ENCODE measurements at regions not wholly inside any gene's neighbourhood (a gene's known extent, or its start where the extent isn't known, plus 50 kb on each side); places are given as distances from the start of the nearest gene placed in this dataset.
"Not testable (repeated sequence)": the region's sequence is repeated elsewhere in the genome, so short reads cannot be mapped to it uniquely, and the experiment has no call there.

DNA sequence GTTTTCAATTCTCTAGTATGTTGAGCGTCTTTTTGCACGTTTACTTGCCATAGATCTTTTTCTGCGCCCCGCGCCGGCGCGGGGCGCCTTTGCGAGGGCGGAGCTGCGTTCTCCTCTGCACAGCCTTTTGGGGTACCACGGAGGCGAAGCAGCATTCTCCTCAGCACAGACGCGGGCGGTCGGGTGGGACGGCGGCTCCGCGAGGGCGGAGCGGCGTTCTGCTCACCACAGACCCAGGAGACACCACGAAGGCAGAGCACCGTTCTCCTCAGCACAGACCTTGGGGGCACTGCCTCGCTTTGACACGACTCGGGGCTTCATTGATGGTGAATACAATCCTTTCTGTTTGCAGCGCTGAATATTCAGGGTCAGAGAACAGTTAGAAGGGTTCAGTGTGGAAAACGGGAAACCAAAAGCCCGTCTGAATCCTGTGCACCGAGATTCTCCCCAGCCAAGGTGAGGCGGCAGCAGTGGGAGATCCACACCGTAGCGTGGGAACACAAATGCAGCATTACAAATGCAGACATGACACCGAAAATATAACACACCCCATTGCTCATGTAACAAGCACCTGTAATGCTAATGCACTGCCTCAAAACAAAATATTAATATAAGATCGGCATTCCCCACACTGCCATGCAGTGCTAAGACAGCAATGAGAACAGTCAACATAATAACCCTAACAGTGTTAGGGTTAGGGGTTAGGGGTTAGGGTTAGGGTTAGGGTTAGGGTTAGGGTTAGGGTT is 190.7 kb upstream of the VIPR2 start:
- not testable (repeated sequence) for DNase-seq

DNA sequence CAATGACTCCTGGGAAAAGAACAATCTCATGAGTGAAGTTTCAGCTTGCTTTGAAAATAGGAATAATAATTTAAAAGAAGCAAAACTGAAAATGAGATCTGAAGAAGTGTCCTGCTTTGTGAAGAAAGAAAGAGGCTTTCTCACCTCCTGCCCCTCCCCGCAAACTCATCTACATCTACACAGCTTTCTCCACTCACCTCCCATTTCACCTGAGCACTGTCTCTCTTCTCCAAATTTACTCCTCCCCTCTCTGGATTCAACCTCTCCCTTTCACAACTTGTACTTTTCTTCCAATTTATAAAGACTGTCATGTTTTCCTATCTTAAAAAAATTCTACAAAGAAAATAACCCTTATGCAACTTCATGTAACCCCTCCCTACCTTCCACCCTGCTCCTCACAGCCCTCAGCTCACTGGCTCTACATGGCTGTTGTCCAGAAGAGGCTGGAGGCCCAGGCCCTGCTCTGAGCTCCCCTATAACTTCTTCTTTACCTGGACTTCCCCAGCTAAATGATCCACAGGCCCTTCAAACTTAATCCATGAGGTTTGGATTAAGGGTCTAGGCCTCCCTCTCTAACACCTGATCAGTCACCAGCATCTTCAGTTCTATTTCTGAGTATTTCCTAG is 188.3 kb upstream of the VIPR2 start:
- not testable (repeated sequence) for DNase-seq

DNA sequence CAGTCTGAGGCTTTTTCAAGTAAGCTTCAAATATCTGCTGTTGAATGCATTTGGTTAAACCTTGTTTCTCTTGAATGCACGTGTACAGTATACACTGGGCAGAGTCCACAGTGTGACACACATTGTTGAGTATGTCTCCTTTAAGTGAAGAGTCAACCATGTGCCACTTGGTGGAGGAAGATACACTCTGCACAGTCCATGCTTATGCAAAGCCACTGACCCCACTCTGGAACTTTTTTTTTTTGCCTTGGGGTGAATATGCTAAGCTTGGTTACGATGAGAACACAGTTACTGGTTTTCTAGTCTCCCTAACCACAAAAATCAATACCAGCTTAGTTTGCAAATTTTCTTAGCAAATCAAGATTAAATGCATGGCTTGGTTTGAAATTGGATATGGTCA is 186.8 kb upstream of the VIPR2 start:
- no peak for DNase-seq

DNA sequence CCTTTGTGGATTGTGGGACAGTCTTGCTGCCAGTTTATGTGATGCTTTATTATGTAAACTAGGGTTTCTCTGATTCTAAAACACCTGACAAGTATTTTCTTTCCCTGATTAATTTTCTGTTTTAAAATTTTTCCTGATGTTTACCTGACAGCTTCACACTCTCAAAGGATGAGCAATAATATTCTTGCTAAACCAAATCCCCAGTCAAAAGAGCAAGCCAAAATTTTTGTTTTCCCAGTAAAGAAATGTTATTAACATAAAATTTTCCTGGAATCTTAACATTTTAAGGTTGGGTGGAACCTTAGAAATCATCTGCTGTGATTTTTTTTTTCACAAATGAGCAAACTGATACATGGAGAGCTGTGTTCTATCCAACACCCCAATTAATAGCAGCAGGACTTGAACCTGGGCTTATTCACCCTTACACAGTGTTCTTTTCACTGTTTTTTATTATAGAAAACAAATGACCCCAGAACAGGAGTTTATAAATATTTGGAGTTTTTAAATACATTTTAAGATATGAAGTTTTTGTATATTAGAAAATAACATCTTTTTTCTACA is 185.2 kb upstream of the VIPR2 start:
- DNase-seq: no peak

DNA sequence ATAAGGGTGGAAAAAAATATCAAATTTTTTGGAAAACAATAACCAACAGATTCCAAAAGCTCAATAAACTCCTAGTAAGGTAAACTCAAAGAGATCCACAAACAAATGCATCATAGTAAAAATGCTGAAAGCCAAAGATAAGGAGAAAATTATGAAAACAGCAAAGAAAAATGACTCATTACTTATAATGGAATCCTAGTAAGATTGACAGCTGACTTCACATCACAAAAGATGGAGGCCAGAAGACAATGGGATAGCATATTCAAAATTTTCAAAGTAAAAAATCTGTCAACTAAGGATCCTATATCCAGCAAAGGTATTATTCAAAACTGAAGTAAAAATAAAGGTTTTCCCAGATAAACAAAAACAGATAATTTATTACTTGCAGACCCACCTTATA is 183.4 kb upstream of the VIPR2 start:
- no peak for DNase-seq

DNA sequence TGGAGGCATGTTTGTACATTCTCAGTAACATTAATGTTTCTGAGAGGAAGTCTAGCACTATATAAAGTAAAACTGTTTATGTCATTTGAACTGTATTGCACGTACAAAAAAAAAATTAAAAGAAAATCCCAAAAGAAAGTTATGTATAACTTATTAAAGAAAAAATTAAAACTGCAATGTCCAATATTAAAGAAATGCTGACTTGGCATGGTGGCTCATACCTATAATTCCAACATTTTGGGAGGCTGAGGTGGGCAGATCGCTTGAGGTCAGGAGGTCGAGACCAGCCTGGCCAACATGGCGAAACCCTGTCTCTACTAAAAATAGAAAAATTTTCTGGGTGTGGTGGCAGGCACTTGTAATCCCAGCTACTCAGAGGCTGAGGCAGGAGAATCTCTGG is 178.7 kb upstream of the VIPR2 start:
- DNase-seq: no peak

DNA sequence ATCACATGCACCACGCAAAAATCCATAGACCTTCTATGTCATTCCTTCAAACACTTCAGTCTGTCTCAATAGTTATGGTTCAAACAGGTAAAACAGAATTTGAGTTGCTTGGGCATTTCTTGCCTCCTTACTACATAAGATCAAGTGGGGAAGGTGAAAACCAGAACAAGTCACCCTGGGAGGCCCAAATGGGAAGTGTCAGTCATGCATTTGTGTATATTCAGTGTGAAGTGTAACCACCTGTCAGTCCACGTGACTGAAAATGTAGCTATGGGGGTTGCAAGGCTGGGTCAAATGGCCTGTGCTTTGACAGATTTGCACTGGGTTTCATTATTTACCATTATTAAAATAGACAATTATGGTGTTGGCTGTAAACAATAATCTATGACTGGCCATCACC is 176.6 kb upstream of the VIPR2 start:
- no peak for DNase-seq

DNA sequence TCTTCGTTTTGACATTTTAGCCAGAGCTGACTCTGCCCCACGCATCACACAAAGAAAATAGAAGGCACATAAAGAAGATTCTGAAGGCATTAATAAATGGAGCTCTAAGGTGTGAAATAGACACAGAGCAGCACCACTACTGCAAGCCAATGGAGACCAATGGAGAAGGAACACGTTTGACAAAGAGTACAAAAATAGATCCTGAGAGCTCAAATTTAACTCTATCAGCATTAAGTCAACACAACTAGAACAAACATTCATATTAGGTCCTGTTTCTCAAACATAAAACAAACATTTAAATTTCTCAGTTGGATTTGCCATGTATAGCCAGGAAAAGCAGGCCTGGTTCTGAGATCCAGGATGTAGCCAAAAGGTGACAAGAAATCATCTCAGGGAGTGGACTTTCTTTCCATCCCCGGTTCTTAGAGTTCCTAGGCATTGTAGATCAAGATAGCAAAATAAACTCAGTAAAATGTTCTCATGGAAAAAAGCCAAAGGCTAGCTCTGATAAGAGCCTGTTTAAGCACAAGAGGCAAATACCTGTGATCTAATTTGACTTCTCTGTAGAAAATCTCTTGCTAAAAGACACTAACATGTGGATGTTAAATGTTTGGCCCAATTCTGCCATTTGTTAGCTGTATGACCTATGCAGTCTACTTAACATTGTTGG is 174.2 kb upstream of the VIPR2 start:
- no peak for DNase-seq

DNA sequence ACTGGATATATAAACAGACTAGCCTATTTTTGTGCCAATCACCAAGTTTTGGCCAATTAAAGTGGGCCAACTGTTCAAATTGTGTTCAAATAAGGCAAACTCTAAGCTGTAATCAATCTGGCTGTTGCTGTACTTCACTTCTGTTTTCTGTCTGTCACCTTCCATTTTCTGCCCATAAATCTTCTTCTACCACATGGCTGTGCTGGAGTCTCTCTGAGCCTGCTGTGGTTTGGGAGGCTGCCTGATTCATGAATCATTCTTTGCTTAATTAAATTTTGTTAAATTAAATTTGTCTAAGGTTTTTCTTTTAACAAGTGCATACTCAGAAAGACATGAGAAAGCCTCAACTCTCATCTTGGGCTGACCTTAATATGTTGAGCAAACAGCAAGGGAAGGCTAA is 172.6 kb upstream of the VIPR2 start:
- no peak for DNase-seq

DNA sequence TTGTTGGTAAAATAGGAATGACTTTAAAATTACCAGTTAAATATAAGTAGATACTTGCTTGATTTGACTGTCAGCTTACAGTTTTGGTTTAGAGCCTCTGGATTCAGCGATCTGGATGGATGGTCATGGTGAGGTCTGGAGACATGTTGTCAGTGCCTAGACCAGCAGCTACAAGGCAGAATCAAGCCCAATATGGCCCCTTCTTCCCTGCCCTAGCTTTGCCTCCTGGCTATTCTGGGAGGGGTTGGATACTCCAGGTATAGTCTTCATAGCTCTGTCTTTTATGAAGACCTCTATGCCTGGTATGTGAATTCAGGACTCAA is 166.5 kb upstream of the VIPR2 start:
- no peak for DNase-seq

DNA sequence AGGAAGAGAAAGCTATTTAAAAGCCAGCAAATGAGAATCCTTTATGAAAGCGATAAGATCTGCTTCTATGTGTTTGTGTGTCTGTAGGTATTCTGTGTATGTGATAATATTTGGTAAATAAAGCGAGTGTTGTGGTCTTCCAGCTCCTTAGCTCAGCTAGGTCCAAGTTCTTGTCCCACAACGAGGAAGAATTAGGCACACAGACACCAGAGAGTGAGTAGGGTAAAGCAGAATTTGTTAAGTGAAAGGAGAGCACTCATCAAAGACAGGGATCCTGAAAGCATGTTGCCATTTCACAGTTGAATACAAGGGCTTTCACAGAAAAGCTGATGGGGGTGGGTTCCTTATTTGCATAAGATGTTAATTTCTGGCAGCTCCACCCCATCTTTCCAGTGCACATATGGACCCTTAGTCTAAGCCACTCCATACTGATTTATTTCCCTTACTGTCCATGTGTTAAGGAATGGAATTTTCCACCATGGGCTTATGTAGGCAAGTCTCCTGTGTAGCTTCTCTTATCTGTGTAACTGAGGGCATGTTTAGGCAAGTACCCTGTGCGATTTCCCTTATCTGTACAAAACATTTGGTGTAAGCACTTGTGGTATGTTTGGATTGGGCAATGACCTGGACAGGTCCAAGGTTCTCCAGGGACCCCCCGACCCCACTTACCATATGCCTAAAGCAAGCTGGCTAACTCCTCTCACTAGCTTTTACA is 165.9 kb upstream of the VIPR2 start:
- no peak for DNase-seq

DNA sequence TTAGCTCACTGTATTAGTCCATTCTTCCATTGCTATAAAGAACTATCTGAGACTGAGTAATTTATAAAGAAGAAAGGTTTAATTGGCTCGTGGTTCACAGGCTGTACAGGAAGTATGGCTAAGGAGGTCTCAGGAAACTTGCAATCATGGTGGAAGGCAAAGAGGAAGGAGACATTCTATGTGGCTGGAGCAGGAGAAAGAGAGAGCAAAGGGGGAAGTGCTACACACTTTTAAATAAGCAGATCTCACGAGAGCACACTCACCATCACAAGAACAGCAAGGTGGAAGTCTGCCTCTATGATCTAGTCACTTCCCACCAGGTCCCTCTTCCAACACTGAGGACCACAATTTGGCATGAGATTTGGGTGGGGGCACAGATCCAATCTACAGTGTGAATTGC is 164.5 kb upstream of the VIPR2 start:
- not testable (repeated sequence) for DNase-seq

DNA sequence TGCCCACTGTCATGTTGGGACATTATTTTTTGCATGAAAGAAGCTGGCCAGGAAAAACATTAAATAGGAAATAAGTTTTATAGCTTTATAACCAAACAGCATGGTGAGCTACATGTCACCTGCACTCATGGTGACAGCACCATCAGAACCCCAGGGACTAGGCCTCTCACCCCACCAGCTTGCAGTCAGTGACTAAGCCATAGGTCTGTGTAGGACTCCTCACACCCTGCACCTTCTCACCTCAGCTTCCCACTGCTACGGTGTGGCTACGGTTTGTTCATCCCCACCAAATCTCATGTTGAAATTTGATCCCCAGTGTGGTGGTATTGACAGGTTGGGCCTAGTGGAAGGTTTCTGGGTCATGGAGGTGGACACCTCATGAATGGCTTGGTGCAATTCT is 161.3 kb upstream of the VIPR2 start:
- DNase-seq: no peak

DNA sequence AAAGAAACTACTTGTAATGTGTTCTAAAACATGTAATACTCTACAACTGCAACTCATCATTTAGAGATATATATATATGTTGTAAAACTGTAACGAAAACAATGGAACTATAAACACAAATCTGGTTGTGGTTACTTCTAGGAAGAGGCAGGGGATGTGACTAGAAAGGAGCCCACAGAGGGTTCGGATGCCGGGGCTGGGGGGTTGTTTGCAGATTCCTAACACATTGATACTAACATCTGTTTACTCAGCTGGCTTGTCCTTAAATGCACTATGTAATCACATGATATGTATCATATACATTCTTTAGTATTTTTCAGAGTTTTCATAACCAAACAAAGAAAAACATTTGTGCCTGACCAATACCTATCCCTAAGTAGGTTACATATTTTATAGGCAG is 160.5 kb upstream of the VIPR2 start:
- DNase-seq: not testable (repeated sequence)

DNA sequence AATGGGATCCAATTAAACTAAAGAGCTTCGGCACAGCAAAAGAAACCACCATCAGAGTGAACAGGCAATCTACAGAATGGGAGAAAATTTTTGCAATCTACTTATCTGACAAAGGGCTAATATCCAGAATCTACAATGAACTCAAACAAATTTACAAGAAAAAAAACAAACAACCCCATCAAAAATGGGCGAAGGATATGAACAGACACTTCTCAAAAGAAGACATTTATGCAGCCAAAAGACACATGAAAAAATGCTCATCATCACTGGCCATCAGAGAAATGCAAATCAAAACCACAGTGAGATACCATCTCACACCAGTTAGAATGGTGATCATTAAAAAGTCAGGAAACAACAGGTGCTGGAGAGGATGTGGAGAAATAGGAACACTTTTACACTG is 158.8 kb upstream of the VIPR2 start:
- DNase-seq: not testable (repeated sequence)

DNA sequence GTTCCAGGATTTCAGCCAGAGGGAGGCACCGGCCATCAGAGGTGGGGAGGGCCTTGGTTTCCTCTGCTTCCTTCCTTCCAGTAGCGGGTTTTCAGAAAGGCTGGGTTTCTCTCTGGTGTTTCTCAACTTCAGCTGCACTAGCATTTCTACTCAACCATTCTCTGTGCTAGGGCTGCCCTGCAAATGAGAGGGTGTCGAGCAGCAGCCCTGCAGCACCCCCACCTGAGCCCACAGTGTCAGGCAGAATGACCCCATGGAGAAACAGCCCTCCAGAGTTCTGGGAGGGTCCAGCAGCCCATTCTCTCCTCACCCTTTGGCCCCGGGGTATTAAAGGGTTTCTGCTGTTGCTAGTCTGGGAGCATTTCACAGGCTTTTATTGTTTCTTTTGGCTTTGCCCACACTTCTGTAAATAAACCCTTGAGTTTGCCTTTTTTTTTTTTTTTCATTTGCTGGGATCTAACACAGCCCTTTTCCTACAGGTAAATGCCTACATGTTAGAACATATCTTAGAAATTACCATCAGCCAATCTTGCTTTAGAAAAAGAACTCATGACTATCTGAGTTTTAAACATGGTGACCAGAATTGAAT is 151.5 kb upstream of the VIPR2 start:
- no peak for DNase-seq

DNA sequence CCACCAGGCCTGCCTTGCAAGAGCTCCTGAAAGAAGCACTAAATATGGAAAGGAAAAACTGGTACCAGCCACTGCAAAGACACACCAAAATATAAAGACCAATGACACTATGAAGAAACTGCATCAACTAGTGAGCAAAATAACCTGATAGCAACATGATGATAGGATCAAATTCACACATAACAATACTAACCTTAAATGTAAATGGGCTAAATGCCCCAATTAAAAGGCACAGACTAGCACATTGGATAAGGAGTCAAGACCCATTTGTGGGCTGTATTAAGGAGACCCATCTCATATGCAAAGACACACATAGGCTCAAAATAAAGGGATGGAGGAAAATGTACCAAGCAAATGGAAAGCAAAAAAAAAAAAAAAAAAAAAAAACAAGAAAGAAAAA is 141.8 kb upstream of the VIPR2 start:
- DNase-seq: not testable (repeated sequence)

DNA sequence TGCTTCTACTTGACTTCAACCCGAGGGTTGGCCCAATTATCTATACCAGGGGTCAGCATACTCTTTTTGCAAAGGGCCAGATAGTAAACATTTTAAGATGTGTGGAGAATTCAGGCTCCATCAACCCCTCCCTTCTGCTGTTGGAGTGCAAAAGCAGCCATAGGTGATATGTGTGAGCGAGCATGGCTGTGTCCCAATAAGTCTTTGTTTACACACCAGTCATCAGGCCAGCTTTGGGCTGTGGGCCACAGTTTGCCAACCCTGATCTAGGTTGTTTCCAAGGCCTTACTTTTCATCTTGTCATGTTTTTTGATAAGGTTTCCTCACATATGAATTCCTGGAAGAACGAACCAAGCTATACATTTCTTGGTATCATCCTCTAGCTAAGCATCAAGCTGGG is 136.9 kb upstream of the VIPR2 start:
- DNase-seq: no peak

DNA sequence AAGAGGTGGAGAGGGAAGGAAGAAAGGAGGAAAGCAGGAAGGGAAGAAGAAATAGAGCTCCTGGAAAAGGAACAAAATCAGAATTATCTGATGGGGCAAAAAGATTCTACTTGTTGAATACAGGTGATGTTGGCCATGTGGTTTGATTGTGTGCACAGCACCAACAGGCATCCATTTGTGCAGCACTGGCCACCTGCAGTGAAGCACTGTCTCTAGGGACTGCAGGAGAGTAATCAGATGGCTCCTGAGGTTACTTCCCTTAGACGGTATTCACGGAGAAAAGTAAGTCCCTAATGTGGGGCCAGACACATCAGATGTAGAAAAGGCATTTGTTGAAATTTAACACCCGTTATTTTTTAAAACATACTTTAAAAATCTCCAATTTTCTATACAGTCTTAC is 135.3 kb upstream of the VIPR2 start:
- peak; percentile 4 for DNase-seq

DNA sequence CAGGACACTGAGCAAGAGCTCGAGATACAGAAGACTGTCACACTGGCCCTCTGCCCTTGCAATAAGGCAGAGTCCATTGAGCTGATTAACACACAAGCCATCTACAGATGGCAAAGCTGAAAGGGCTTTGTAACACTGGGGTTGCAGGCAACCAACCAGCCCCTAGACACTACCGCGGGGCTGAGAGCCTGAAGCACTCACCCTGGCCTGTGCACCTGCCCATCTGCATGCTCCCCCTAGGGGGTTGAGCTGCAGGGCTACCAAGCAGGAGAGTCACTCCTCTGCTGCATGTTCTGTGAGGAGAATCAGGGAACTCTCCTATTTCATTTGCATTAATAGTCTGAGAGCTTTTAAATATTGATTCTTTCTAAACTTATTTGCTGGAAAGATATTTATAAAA is 128.1 kb upstream of the VIPR2 start:
- no peak for DNase-seq

DNA sequence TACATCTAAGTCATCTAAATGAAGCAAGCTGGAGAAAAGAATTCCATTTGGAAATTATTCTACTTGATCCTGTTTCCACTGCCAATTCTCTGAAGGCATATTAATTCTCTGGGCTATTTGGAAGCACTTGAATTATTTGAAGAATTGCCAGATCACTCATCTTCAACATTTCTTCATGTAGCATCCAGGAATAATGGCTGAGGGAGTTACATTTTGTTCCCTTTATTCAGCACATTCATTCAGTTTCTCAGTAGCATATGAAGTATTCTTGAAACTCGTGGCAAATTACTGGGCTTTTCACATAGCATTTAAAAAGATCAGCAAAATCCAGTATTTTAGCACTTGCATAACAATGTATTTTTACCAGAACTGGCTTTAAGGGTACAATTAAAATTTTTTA is 127.1 kb upstream of the VIPR2 start:
- DNase-seq: no peak

DNA sequence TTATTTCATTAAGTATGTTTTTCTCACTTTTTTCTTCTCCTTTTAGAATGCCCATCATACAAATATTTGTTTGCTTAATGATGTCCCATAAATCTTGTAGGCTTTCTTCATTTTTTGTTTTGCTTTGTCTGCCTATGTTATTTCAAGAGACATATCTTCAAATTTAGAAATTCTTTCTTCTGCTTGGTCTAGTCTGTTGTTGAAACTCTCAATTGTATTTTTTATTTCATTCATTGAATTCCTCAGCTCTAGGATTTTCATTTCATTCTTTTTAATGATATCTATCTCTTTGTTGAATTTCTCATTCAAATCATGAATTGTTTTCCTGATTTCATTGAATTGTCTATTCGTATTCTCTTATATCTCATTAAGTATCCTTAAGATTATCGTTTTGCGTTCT is 125.1 kb upstream of the VIPR2 start:
- no peak for DNase-seq

DNA sequence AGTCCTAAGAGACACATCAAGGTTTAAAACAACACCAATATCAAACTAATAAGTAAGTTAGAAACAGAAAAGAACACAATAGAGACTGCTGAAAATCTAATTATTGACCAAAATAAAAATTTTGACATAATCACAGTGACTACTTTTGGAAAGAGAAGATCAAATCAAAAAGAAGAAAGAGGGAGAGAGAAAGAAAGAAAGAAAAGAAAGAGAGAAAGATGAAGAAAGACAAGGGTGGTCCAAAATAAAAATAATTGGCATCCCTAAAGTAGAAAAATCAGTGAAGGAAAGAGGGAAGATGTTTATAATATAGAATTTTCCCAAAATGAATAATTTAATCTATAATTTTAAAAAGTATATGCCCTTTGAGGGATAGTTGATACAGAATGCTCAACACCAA is 118.8 kb upstream of the VIPR2 start:
- no peak for DNase-seq
